GM19397 (cell line): ENCODE measurements at regions not wholly inside any gene's neighbourhood (a gene's known extent, or its start where the extent isn't known, plus 50 kb on each side); places are given as distances from the start of the nearest gene placed in this dataset.

ENCODE experiments used
- ATAC-seq: cut with Tn5 transposase; IDR thresholded peaks from one replicate; pipeline ENCODE4 v1.9.1; 2021; ENCODE audit warnings: mild to moderate bottlenecking, moderate library complexity; ENCODE audit not compliant: unreplicated experiment

GRCh38 chr6:90406142-90406794, 109.6 kb upstream of the BACH2 start:
- ATAC-seq = no peak

GRCh38 chr6:90403489-90404381, 107.1 kb upstream of the BACH2 start:
- no peak for ATAC-seq

- ATAC-seq = no peak
These were observed 106.2 kb upstream of the BACH2 start for GRCh38 chr6:90402831-90403192.

- ATAC-seq = no peak
These were observed 105.5 kb upstream of the BACH2 start for GRCh38 chr6:90401933-90402830.

GRCh38 chr6:90399970-90400369, 103.3 kb upstream of the BACH2 start:
- no peak for ATAC-seq

GRCh38 chr6:90397929-90398674, 101.5 kb upstream of the BACH2 start:
- no peak for ATAC-seq

GRCh38 chr6:90397047-90397446, 100.4 kb upstream of the BACH2 start:
- ATAC-seq = no peak

GRCh38 chr6:90393232-90393884, 96.7 kb upstream of the BACH2 start:
- ATAC-seq = peak; percentile 67

- ATAC-seq = no peak
These were observed 93.7 kb upstream of the BACH2 start for GRCh38 chr6:90390379-90390778.

GRCh38 chr6:90388395-90388794, 91.8 kb upstream of the BACH2 start:
- no peak for ATAC-seq

GRCh38 chr6:90387826-90388225, 91.2 kb upstream of the BACH2 start:
- ATAC-seq = no peak

GRCh38 chr6:90387383-90387775, 90.7 kb upstream of the BACH2 start:
- no peak for ATAC-seq

- ATAC-seq = no peak
These were observed 90.0 kb upstream of the BACH2 start for GRCh38 chr6:90386399-90387382.

GRCh38 chr6:90385759-90386313, 89.2 kb upstream of the BACH2 start:
- ATAC-seq = no peak

- no peak for ATAC-seq
These were observed 88.1 kb upstream of the BACH2 start for GRCh38 chr6:90384720-90385119.

- ATAC-seq = peak; percentile 78
These were observed 86.7 kb upstream of the BACH2 start for GRCh38 chr6:90383196-90383822.

GRCh38 chr6:90382760-90383159, 86.1 kb upstream of the BACH2 start:
- ATAC-seq = no peak
